K562 (cell line): ENCODE measurements at regions not wholly inside any gene's neighbourhood (a gene's known extent, or its start where the extent isn't known, plus 50 kb on each side); places are given as distances from the start of the nearest gene placed in this dataset.

Experiments
- ATAC-seq: fragments of 200-7000 bp; cut with Tn5 transposase; 3 replicates; pipeline ENCODE4 v1.9.1; 2020; ENCODE audit warnings: moderate library complexity
- BruUV-seq: library from RNA; stranded (reverse); fragments of 400-500 nt; replicated peaks from 2 replicates; lab custom pipeline; 2021; lab: Mats Ljungman, UMichigan
- CTCF ChIA-PET: fragments of 300-600 bp; formaldehyde crosslinking; extraction: SDS; loops from one replicate; lab custom pipeline; 2021; ENCODE audit warnings: low intra/inter-chr PET ratio; lab: Yijun Ruan, JAX
- POLR2A ChIA-PET: fragments of 300-600, 350-650 bp; sonication (Branson Sonifier 250); formaldehyde crosslinking; extraction: SDS; loops from one replicate; lab custom pipeline; 2021; ENCODE audit warnings: antibody characterized with exemption, inconsistent platforms; lab: Yijun Ruan, JAX
- DNase-seq, 4 experiments: peaks; one replicate each; pipeline versions ENCODE4 v3.0.0 to v3.0.0-alpha.2; 2011 to 2018; ENCODE audit warnings: low spot score in 3 of 4, mixed read lengths in 3 of 4; ENCODE audit errors: extremely low read depth in 1 of 4
- FAIRE-seq: peaks from 2 replicates; lab custom pipeline; 2011; peaks lifted over from hg19 to GRCh38; lab: Jason Lieb, UNC
- H2AFZ ChIP-seq: 2 replicates; pipeline ENCODE4 v1.6.0; 2011; ENCODE audit warnings: low read depth, low read length, control low read depth, inconsistent platforms
- H3K27ac ChIP-seq: fragments of 200-600 bp; 3 replicates; pipeline ENCODE4 v1.8.0; 2011; ENCODE audit warnings: low read depth, mild to moderate bottlenecking, control low read depth, inconsistent platforms, low read length, moderate library complexity, mixed read lengths; ENCODE audit errors: extremely low read depth
- H3K27me3 ChIP-seq, 2 experiments: fragments of 300-600 bp in 1 of 2; 2 replicates in 1 of 2; 3 replicates in 1 of 2; pipeline versions ENCODE4 v1.6.0 to v1.8.0; 2011; ENCODE audit warnings: inconsistent platforms in 2 of 2, low read length in 2 of 2, mild to moderate bottlenecking in 1 of 2, mixed read lengths in 1 of 2, moderate library complexity in 1 of 2; ENCODE audit not compliant: control insufficient read depth in 2 of 2, insufficient read depth in 2 of 2
- H3K36me3 ChIP-seq: fragments of 300-600 bp; 3 replicates; pipeline ENCODE4 v1.8.0; 2011; ENCODE audit warnings: mild to moderate bottlenecking, low read length, inconsistent platforms; ENCODE audit not compliant: control insufficient read depth, insufficient read depth
- H3K4me1 ChIP-seq, 2 experiments: fragments of 200-600 bp in 1 of 2; replicated peaks in 1 of 2; 2 replicates in 1 of 2; 3 replicates in 1 of 2; pipeline versions ENCODE4 v1.5.1 to v1.8.0; 2011; ENCODE audit warnings: inconsistent platforms in 2 of 2, low read length in 2 of 2, mild to moderate bottlenecking in 1 of 2, mixed read lengths in 1 of 2, moderate library complexity in 1 of 2; ENCODE audit not compliant: control insufficient read depth in 2 of 2, insufficient read depth in 2 of 2
- H3K4me2 ChIP-seq: 2 replicates; pipeline ENCODE4 v1.6.1; 2011; ENCODE audit warnings: low read length, control low read depth, inconsistent platforms, mixed read lengths; ENCODE audit not compliant: insufficient read depth
- H3K4me3 ChIP-seq: fragments of 200-600 bp; sonication (generic), shearing (Covaris generic); 2 replicates; pipeline ENCODE4 v1.5.1; 2016; ENCODE audit warnings: control low read depth, inconsistent platforms
- H3K79me2 ChIP-seq: fragments of 200-600 bp; 3 replicates; pipeline ENCODE4 v1.8.0; 2011; ENCODE audit warnings: low read length, inconsistent platforms; ENCODE audit not compliant: control insufficient read depth, insufficient read depth
- H3K9ac ChIP-seq, 2 experiments: 2 replicates each; pipeline versions ENCODE4 v1.6.0 to v1.6.1; 2011; ENCODE audit warnings: low read depth in 2 of 2, low read length in 2 of 2, control low read depth in 1 of 2, inconsistent platforms in 1 of 2, mild to moderate bottlenecking in 1 of 2, mixed read lengths in 1 of 2; ENCODE audit not compliant: insufficient read depth in 1 of 2
- H3K9me1 ChIP-seq: one replicate; pipeline ENCODE4 v1.6.0; 2011; ENCODE audit warnings: inconsistent platforms, mild to moderate bottlenecking, low read length, moderate library complexity; ENCODE audit not compliant: control insufficient read depth, insufficient read depth
- H3K9me3 ChIP-seq: replicated peaks from 2 replicates; pipeline ENCODE4 v1.5.1; 2011; ENCODE audit warnings: low read depth, low read length, inconsistent platforms; ENCODE audit not compliant: control insufficient read depth, insufficient read depth
- H4K20me1 ChIP-seq: replicated peaks from 2 replicates; pipeline ENCODE4 v1.6.1; 2011; ENCODE audit warnings: low read length, inconsistent platforms, mixed read lengths; ENCODE audit not compliant: control insufficient read depth, insufficient read depth
- ASH1L ChIP-seq: fragments of 450-650 bp; IDR thresholded peaks from 2 replicates; pipeline ENCODE4 v1.6.1; 2018; ENCODE audit warnings: borderline replicate concordance, mild to moderate bottlenecking, low read depth; ENCODE audit not compliant: partially characterized antibody
- CHD2 ChIP-seq: IDR thresholded peaks from 2 replicates; pipeline ENCODE4 v1.6.1; 2011; ENCODE audit warnings: low read depth, low read length
- CREM ChIP-seq: IDR thresholded peaks from 2 replicates; pipeline ENCODE4 v1.6.1; 2014; ENCODE audit warnings: antibody characterized with exemption, low read depth
- CTBP1 ChIP-seq: fragments of 450-650 bp; IDR thresholded peaks from 2 replicates; pipeline ENCODE4 v1.6.1; 2016; ENCODE audit warnings: borderline replicate concordance
- FIP1L1 ChIP-seq: fragments of 200-400 bp; formaldehyde crosslinking; IDR thresholded peaks from 2 replicates; pipeline ENCODE4 v1.6.1; 2018; ENCODE audit warnings: mild to moderate bottlenecking, low read depth, low read length; ENCODE audit not compliant: poor library complexity, severe bottlenecking
- FOXA1 ChIP-seq: fragments of 450-650 bp; IDR thresholded peaks from 2 replicates; pipeline ENCODE4 v1.6.1; 2016; ENCODE audit warnings: mild to moderate bottlenecking, borderline replicate concordance
- MBD1 ChIP-seq: fragments of 250-450 bp; sonication (Bioruptor Pico); IDR thresholded peaks from 2 replicates; pipeline ENCODE4 v1.8.0; 2022; ENCODE audit warnings: inconsistent platforms
- MCM3 ChIP-seq: fragments of 450-650 bp; IDR thresholded peaks from 2 replicates; pipeline ENCODE4 v1.6.1; 2016
- MEIS2 ChIP-seq: fragments of 450-650 bp; IDR thresholded peaks from 2 replicates; pipeline ENCODE4 v1.6.1; 2014; ENCODE audit warnings: mild to moderate bottlenecking; ENCODE audit not compliant: partially characterized antibody
- NFE2L1 ChIP-seq: fragments of 450-650 bp; IDR thresholded peaks from 2 replicates; pipeline ENCODE4 v1.6.1; 2016; ENCODE audit warnings: missing genetic modification characterization, low read depth, mild to moderate bottlenecking, missing compliant biosample characterization, moderate library complexity, borderline replicate concordance
- NUFIP1 ChIP-seq: fragments of 450-650 bp; IDR thresholded peaks from 2 replicates; pipeline ENCODE4 v1.6.1; 2018; ENCODE audit not compliant: partially characterized antibody
- PHF21A ChIP-seq: fragments of 450-650 bp; IDR thresholded peaks from 2 replicates; pipeline ENCODE4 v1.6.1; 2017; ENCODE audit warnings: low read depth, borderline replicate concordance
- PYGO2 ChIP-seq: fragments of 450-650 bp; IDR thresholded peaks from 2 replicates; pipeline ENCODE4 v1.6.1; 2016; ENCODE audit warnings: mild to moderate bottlenecking, missing genetic modification characterization, moderate library complexity, missing compliant biosample characterization
- RHOXF2B ChIP-seq: fragments of 250-450 bp; sonication (Bioruptor Pico); conservative IDR thresholded peaks from 2 replicates; pipeline ENCODE4 v1.5.1; 2021
- SIN3B ChIP-seq: fragments of 450-650 bp; IDR thresholded peaks from 2 replicates; pipeline ENCODE4 v1.6.1; 2017; ENCODE audit warnings: low read depth, mild to moderate bottlenecking, moderate library complexity
- ZBED1 ChIP-seq: IDR thresholded peaks from 2 replicates; pipeline ENCODE4 v1.6.1; 2014
- ZBTB5 ChIP-seq: fragments of 450-650 bp; IDR thresholded peaks from 2 replicates; pipeline ENCODE4 v1.6.1; 2017; ENCODE audit warnings: antibody characterized with exemption
- ZNF212 ChIP-seq: fragments of 450-650 bp; formaldehyde crosslinking; IDR thresholded peaks from 2 replicates; pipeline ENCODE4 v1.4.0; 2020; ENCODE audit warnings: mild to moderate bottlenecking
- ZNF586 ChIP-seq: fragments of 450-650 bp; formaldehyde crosslinking; conservative IDR thresholded peaks from 2 replicates; pipeline ENCODE4 v1.4.0; 2020; ENCODE audit warnings: mild to moderate bottlenecking, moderate library complexity
- WGBS: fragments of 100-300 bp; shearing (Covaris generic); methylation state at CpG from one replicate; pipeline ENCODE4 v1.1.6; 2016; ENCODE audit warnings: low coverage, mixed read lengths; ENCODE audit not compliant: insufficient coverage; ENCODE audit errors: missing lambda C conversion rate; 5-methylcytosine and 5-hydroxymethylcytosine counted together
- in situ Hi-C: fragments of 300-500 bp; cut with MboI; formaldehyde crosslinking; loops from 4 replicates; pipeline ENCODE4 v1.15.0; 2018; ENCODE audit warnings: inconsistent platforms, mixed read lengths
- intact Hi-C: fragments of 100-400 bp; cut with micrococcal nuclease; formaldehyde crosslinking; loops from 2 replicates; pipeline ENCODE4 v1.14.2; 2022

GRCh38 chr4:187467224-187467623 is 528.3 kb upstream of the ZFP42 start:
- no TSS peak for BruUV-seq
- ChIA-PET CTCF (no interaction called here), POLR2A (no interaction called here)
- WGBS: 0% methylated on average over 2 of the region's 2 CpGs
- no peaks in the 10 kb centered on the region for H3K79me2 ChIP-seq
- in situ Hi-C loops: no loop called here
- no peak overlapping the region for H3K4me2 ChIP-seq
- intact Hi-C loops: no loop called here
- H3K27ac ChIP-seq: no peak overlapping the region
- FAIRE-seq (no peak), DNase-seq (no peak), ATAC-seq (no peak)
- H4K20me1 ChIP-seq: no peaks in the 10 kb centered on the region
- H3K9me3 ChIP-seq: no peaks in the 10 kb centered on the region
- no peaks in the 10 kb centered on the region for H3K36me3 ChIP-seq
- H3K4me3 ChIP-seq: no peak overlapping the region
- H3K27me3 ChIP-seq: no peaks in the 10 kb centered on the region
- H3K4me1 ChIP-seq: no peaks in the 10 kb centered on the region
- TF ChIP-seq FIP1L1: no peak
- TF ChIP-seq NUFIP1: no peak
- no peak for TF ChIP-seq NFE2L1 (tag)
- TF ChIP-seq ASH1L: no peak
- TF ChIP-seq ZBED1: no peak
- TF ChIP-seq SIN3B: no peak
- no peak for TF ChIP-seq ZBTB5
- no peak for TF ChIP-seq ZNF586
- TF ChIP-seq MEIS2: no peak
- no peak for TF ChIP-seq PYGO2 (tag)
- TF ChIP-seq RHOXF2B (CRISPR knock-in tag): no peak
- TF ChIP-seq MBD1 (CRISPR knock-in tag): no peak
- no peak for TF ChIP-seq CREM
- TF ChIP-seq MCM3: no peak
- TF ChIP-seq FOXA1: no peak
- TF ChIP-seq CTBP1: no peak
- TF ChIP-seq CHD2: no peak
- no peak for TF ChIP-seq ZNF212 (CRISPR knock-in tag)
- TF ChIP-seq PHF21A: no peak
- H3K9ac ChIP-seq: no peak overlapping the region
- H2AFZ ChIP-seq: no peak overlapping the region
- no peaks in the 10 kb centered on the region for H3K9me1 ChIP-seq
